Panc1 (cell line): ENCODE measurements at regions not wholly inside any gene's neighbourhood (a gene's known extent, or its start where the extent isn't known, plus 50 kb on each side); places are given as distances from the start of the nearest gene placed in this dataset.

Experiments
- ATAC-seq: fragments of 200-7000 bp; cut with Tn5 transposase; 2 replicates; pipeline ENCODE4 v1.9.1; 2020; ENCODE audit warnings: mild to moderate bottlenecking, moderate library complexity
- BruUV-seq: library from RNA; stranded (reverse); fragments of 400-500 nt; replicated peaks from 2 replicates; lab custom pipeline; 2021; lab: Mats Ljungman, UMichigan
- CTCF ChIA-PET: fragments of 300-600 bp; sonication (Branson Sonifier 250); formaldehyde crosslinking; loops from one replicate; lab custom pipeline; 2022; ENCODE audit warnings: antibody characterized with exemption; lab: Charles Lee
- POLR2A ChIA-PET: fragments of 300-600 bp; sonication (Branson Sonifier 250); formaldehyde crosslinking; loops from one replicate; lab custom pipeline; 2022; ENCODE audit warnings: antibody characterized with exemption; lab: Charles Lee
- DNase-seq: peaks from one replicate; pipeline ENCODE4 v3.0.0-alpha.2; 2010; ENCODE audit warnings: low read depth, low spot score
- H3K27ac ChIP-seq: 2 replicates; pipeline ENCODE4 v1.5.1; 2011; ENCODE audit warnings: mild to moderate bottlenecking, low read length, inconsistent platforms
- H3K27me3 ChIP-seq: fragments of 200-500 bp; sonication (Bioruptor generic); 2 replicates; pipeline ENCODE4 v1.6.0; 2014; ENCODE audit warnings: low read length, inconsistent platforms; ENCODE audit not compliant: control insufficient read depth, insufficient read depth
- H3K36me3 ChIP-seq: fragments of 200-500 bp; sonication (Bioruptor generic); 2 replicates; pipeline ENCODE4 v1.5.1; 2014; ENCODE audit warnings: inconsistent platforms, mild to moderate bottlenecking, low read length, moderate library complexity; ENCODE audit not compliant: control insufficient read depth, insufficient read depth
- H3K4me1 ChIP-seq: 2 replicates; pipeline ENCODE4 v1.5.1; 2011; ENCODE audit warnings: inconsistent platforms, mild to moderate bottlenecking, low read length, moderate library complexity; ENCODE audit not compliant: control insufficient read depth, insufficient read depth
- H3K4me3 ChIP-seq, 2 experiments: 2 replicates each; pipeline ENCODE4 v1.5.1; 2011 to 2012; ENCODE audit warnings: low read depth in 2 of 2, low read length in 2 of 2, mild to moderate bottlenecking in 2 of 2, inconsistent platforms in 1 of 2, moderate library complexity in 1 of 2
- H3K9me3 ChIP-seq: fragments of 200-500 bp; sonication (Bioruptor generic); 2 replicates; pipeline ENCODE4 v1.5.1; 2014; ENCODE audit warnings: low read depth, mild to moderate bottlenecking, inconsistent platforms, low read length, moderate library complexity; ENCODE audit not compliant: control insufficient read depth, insufficient read depth
- CTCF ChIP-seq: fragments of 450-650 bp; IDR thresholded peaks from 2 replicates; pipeline ENCODE4 v1.5.1; 2017; ENCODE audit warnings: mild to moderate bottlenecking
- POLR2AphosphoS5 ChIP-seq: IDR thresholded peaks from 2 replicates; pipeline ENCODE4 v1.6.1; 2012; ENCODE audit warnings: mild to moderate bottlenecking, low read depth, low read length, moderate library complexity
- REST ChIP-seq, 2 experiments: IDR thresholded peaks; 2 replicates each; pipeline ENCODE4 v1.6.1; 2011 to 2012; ENCODE audit warnings: low read depth in 2 of 2, control low read depth in 1 of 2, low read length in 1 of 2, mild to moderate bottlenecking in 1 of 2, moderate library complexity in 1 of 2; ENCODE audit not compliant: insufficient read depth in 1 of 2
- SIN3A ChIP-seq: IDR thresholded peaks from 2 replicates; pipeline ENCODE4 v1.6.1; 2012; ENCODE audit warnings: low read depth, mild to moderate bottlenecking, low read length, moderate library complexity, borderline replicate concordance; ENCODE audit not compliant: insufficient read depth
- TCF7L2 ChIP-seq: IDR thresholded peaks from 2 replicates; pipeline ENCODE4 v1.6.1; 2011; ENCODE audit warnings: mild to moderate bottlenecking, low read depth, low read length, inconsistent platforms
- in situ Hi-C: cut with HindIII; loops from 2 replicates; pipeline ENCODE4 v1.10.0; 2016; ENCODE audit warnings: low sequenced_read_pairs, low pct_unique_long_range_greater_than_20kb
- intact Hi-C: fragments of 100-400 bp; cut with micrococcal nuclease; formaldehyde crosslinking; loops from one replicate; pipeline ENCODE4 v1.10.0; 2022; ENCODE audit not compliant: unreplicated experiment

- POLR2A ChIA-PET, result no interaction called here
- no peak for DNase-seq
- H3K9me3 ChIP-seq, result peaks cover 13% of the 10 kb centered on the region; the same call in 1 of the 2 replicates
- H3K27ac ChIP-seq, result no peak overlapping the region
- CTCF ChIA-PET, result no interaction called here
- TF ChIP-seq POLR2AphosphoS5, result no peak
- no peak for TF ChIP-seq REST (IDR thresholded peaks at IDR 0.05; ENCODE audit: insufficient read depth in 1 of 2, low read depth in 2 of 2, low read length in 1 of 2)
- TF ChIP-seq CTCF, result no peak
- TF ChIP-seq TCF7L2, result no peak
- TF ChIP-seq SIN3A, result no peak
- no peak overlapping the region for H3K4me3 ChIP-seq
- no peak for ATAC-seq
- H3K4me1 ChIP-seq, result no peaks in the 10 kb centered on the region
- intact Hi-C loops (no loop called here), in situ Hi-C loops (no loop called here)
- H3K27me3 ChIP-seq, result no peaks in the 10 kb centered on the region; the same call in 1 of the 2 replicates
- BruUV-seq, result no TSS peak
- no peaks in the 10 kb centered on the region for H3K36me3 ChIP-seq
Observed at GRCh38 chr6:168737014-168737413, 296.0 kb downstream of the SMOC2 start.

- in situ Hi-C loops, result no loop called here
- H3K36me3 ChIP-seq, result no peaks in the 10 kb centered on the region
- H3K9me3 ChIP-seq, result peaks cover 13% of the 10 kb centered on the region; the same call in 1 of the 2 replicates
- no peaks in the 10 kb centered on the region for H3K4me1 ChIP-seq
- no peak overlapping the region for H3K27ac ChIP-seq
- ATAC-seq (no peak), DNase-seq (no peak)
- TF ChIP-seq CTCF, result no peak
- no peak for TF ChIP-seq REST (IDR thresholded peaks at IDR 0.05; ENCODE audit: insufficient read depth in 1 of 2, low read depth in 2 of 2, low read length in 1 of 2)
- TF ChIP-seq POLR2AphosphoS5, result no peak
- TF ChIP-seq TCF7L2, result no peak
- TF ChIP-seq SIN3A, result no peak
- ChIA-PET POLR2A (no interaction called here), CTCF (no interaction called here)
- no TSS peak for BruUV-seq
- H3K27me3 ChIP-seq, result no peaks in the 10 kb centered on the region; the same call in 1 of the 2 replicates
- intact Hi-C loops, result no loop called here
- no peak overlapping the region for H3K4me3 ChIP-seq
Observed at GRCh38 chr6:168736039-168736438, 295.1 kb downstream of the SMOC2 start.
